GM21737 (cell line): ENCODE measurements at regions not wholly inside any gene's neighbourhood (a gene's known extent, or its start where the extent isn't known, plus 50 kb on each side); places are given as distances from the start of the nearest gene placed in this dataset.
A peak's percentile ranks its signal among the peaks of the same experiment; 100 is the strongest.

Experiments
- ATAC-seq: cut with Tn5 transposase; IDR thresholded peaks from one replicate; pipeline ENCODE4 v1.9.1; 2021; ENCODE audit warnings: mild to moderate bottlenecking, moderate library complexity; ENCODE audit not compliant: unreplicated experiment

DNA sequence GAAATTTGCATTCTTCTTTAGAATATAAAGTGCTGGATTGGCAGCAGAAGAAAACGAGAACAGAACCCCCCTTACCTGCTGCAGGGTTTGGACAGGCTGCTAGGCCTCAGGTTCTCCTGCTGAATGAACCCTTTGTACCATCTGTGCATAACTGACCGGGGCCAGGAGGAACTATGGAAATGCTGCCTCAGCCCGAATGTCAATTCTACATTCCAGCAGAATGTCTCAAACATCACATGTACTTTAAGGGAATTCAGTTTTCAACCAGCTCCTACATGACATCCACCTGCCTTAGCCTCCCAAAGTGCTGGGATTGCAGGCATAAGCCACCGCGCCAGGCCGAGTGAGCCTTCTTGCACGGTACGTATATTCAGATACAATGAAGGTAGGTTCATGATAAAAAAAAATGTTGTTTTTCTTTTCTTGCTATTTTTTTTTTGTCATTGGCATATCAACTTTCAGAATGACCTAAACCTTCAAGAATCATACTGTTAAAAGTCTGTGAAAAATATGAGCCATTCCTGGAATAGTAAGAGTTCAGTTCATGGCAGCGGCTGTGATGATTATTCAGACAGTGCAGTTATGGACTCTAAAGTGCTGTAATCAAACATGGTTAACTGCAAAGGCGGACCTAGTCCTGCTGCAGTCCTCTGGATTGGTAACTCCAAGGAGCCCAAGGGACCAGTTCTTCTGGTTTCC lies 84.4 kb upstream of the TNS3 start:
- no peak for ATAC-seq

DNA sequence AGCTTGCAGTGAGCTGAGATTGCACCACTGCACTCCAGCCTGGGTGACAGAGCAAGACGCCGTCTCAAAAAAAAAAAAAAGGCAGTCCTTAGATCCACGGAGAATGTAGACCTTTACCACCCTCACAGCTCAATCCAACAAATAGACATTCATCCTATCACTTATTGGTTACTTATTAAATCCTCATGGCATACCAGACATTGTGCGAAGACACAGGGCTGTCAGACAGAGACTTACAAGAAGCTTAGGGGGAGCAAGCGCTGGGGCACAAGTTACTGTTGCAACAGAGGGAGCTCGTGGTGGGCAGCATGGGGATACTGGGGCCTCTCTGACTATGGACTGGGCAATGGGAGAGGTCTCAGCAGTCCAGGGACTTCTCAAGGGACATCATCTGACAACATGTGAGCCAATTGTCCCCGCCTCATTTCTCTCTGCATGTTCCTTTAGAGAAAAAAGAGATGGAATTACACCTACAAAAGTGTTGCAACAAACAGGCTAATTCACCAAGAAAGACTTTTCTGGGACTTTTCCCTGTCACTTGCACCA lies 82.8 kb upstream of the TNS3 start:
- ATAC-seq = no peak

DNA sequence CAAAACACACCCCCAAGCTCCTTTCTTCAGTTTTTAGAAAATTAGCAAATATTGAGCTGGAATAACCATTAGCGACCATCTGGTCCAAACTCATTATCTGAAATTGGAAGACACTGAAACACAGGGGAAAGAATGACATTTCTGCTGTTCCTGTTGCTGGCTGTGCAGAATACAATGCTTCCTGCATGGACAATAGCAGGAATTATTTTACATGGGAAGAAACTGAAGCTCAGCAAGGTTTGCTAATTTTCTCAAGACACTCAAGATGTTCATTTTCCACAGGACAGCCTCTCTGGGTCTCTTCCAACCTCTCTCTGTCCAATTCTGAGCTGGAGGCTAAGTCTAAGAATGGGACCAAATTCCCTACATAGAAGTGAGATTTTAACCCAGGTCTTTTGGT lies 81.9 kb upstream of the TNS3 start:
- ATAC-seq = no peak

DNA sequence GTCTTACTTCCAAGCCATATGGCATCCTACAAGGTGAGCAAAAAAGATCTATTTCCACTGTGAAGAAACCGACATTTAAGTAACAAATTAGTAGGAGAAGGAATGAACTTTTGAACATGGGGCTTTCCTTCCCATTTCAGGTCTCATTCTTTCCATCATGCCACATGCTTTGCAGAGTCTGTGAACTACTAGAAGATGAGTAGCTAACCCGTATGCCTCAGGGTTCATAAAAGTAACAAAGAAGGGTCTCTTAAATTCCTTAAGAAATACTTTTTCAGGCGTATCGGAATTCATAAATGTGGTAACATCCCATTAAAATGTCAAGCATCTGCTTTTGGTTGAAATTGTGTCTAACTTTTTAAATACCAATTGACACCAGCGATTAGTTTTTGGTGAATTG lies 81.3 kb upstream of the TNS3 start:
- no peak for ATAC-seq

DNA sequence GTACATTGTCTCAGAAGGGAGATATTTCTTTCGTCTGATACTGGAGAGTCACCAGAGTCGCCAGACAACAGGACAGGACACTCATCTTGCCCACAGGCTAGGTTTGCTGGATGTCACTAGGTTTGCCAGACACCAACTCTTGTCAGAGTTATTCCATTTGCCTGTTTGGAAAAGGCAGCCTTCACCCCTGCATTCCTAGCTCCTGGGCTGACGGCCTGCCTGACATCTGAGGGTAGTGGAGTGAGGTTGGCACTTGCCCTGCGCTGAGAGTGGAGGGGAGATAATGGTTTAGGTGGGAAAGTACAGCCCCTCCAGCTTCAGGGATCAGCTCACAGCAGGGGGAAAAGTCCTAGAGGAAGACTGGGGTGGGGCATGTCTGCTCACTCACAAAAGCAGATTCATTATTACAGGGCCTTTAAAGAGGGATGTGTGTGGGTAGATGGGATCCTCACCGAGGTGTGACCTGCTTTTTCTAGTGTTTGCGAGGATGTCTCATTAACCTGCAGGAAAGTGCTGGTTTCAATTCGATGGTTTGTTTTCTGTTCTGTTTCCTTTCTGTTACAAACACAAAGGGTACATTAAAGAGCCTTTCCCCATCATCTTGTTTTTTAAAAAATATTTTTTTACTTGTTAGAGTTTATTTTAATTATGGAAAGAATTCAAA lies 79.3 kb upstream of the TNS3 start:
- ATAC-seq = peak; percentile 71

DNA sequence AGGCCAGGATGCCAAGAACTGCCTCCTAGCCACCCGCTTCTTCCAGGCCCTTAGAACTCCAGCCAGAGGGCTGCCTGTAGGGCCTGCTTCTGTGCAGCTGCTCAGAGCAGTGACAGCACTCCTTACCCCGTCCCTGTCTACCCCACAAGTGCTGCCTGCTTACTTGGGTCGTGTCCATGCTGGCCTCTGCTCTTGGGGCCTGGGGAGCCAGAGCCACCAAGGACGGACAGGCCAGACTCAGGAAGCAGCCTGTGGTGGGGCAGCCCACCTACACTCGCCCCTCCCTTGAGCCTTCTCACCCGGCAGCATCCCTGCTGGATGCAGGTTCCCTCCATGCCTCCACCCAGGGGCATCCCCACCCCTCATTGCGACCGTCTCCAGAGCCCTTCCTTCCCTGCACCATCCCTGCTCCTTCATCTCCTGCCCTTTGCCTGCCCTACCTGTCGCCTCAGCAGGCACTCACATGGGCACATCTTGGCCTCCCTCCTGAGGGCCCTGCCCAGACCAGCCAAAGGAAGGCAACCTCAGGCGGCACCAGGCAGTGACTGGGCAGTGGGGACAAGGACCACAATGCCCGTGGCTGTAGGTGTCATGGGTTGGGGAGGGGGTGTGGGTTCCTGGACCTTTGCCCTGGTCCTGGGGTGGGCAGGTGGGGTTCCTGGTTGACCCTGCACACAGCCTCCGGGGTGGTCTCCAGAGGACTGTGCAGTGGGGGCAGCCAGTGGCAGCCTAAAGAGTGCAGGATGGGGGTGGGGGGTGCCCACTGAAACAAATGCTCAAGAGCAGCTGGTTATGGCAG lies 78.0 kb upstream of the TNS3 start:
- ATAC-seq = no peak

DNA sequence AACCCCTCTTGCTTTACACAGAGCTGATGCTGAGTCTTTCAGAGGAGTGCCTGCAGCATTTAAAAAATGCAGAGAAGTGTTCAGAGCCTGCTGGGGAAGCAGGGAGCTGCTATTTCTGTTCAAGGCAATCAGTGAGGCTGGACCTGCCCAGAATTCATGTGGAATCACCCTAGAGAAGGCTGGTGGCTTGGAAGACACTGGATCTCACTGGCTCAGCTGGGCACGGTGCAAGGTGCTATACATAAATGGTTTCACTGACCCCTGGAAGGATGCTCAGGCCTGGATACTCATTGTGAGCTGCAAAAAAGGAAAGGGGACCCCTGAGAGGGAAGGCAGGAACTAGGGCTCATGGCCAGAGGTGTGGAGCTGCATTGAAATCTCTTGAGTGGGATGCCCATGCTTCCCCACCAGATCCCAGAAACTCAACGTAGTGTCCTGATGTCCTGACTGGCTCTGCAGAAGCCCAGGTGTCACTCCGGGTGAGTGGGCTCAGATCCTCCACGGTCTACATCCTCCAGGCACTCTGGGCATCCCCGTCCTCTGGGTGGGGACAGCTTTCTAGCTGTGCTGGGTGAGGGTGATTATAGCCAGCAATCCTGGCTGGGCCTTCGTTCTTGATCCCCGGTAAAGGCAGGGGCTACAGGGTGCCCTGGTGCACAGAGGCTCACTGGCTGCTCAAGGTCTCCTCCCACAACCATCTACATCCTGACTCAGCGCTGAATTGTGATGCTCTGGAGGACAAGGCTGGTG lies 77.2 kb upstream of the TNS3 start:
- no peak for ATAC-seq

DNA sequence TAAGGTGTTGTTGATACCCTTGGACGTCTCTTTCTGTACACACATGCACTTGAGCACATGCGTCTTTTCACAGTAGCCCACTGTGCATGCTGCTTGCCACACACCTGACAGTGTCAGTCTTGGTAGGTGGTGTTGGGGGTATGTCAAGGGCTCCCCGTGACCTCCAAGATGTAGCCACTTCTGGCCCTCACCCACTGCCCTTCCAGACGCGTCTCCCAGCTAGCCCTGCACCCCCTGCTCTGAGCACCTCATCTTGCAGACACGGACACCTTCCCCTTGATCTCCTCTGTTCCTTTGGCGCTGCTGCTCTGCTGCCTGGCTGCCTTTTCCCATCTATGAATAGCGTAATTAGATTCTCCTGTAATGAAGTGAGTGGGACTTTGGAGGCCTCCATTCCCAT lies 75.2 kb upstream of the TNS3 start:
- ATAC-seq = no peak

DNA sequence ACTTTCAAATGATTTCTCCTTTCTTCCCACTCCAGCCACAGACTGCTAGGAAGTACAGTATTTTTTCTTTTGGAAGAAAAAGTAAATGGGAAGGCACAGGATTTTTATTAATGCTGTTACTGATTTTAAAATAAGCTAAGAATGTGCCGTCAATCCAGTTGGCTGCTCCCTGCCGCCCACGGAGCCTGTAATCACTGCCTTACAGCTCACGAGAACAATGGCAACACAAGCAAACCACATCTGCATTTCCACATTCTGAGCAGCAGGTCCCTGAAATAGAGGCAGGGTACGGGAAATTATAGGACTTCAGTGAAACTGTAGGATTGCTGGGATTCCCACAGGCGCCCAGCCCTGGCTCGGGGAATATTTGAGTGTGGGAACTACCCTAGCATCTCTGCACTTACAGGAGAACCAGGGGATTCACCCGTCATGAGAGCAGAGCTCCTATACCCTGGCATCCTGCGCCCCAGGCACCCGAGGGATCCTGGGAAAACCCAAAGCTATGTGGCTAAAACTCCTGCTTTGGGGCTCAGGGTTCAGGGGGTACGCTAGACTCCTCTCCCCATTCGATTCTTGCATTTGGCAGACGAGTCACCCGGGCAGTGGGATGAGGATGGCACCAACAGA lies 72.9 kb upstream of the TNS3 start:
- no peak for ATAC-seq

DNA sequence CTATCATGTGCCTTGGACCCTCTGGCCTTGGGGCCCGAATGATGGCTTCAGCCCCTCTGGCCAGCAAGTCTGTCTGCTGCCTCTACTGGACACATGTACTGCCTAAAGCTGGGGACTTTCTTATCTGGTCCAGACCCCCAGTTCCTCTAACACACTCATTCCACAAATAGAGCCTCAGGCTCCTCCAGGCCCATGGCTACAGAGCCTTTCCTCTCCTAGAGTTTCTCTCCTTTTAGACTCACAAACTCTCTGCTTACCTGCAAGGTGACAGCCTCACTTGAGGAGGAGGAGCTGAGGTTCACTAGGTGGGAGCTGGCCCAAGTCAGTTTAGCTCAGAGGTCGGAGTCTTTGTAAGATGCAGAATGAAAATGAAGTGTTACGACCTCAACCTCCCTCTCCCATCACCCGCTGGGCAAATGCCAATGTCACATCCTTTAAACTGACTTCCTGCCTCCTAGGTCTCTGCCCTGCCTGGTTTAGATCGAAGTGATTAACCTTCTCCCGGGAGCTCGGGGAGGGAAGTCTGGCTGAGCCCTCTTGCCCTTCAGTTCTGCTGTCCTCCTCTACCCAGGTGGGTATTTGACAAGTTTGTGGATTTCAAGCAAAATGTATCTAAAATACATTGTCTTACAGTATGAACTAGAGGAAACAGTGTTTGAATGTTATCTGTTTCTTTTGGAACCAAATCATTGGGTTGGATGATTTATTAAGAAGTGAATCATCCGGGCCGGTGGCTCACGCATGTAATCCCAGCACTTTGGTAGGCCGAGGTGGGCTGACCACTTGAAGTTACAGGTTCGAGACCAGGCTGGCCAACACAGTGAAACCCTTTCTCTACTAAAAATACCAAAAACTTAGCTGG lies 71.9 kb upstream of the TNS3 start:
- no peak for ATAC-seq

DNA sequence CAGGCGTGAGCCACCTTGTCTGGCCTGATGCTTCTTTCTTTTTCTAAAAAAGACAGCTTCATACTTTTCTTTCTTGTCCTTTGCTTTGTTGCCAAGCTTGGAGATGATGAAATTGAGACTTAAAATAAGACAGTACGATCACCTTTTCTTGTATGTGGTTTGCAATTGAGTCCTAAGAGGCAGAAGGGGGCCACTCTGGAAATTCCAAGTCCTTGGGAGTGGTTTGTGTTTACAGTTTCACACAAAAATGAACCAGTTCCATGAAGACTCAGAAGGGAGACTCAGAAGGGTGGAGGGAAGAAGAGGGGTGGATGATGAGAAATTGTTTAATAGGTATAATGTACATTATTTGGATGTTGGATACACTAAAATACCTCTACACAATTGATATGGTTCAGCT lies 70.7 kb upstream of the TNS3 start:
- ATAC-seq = no peak

DNA sequence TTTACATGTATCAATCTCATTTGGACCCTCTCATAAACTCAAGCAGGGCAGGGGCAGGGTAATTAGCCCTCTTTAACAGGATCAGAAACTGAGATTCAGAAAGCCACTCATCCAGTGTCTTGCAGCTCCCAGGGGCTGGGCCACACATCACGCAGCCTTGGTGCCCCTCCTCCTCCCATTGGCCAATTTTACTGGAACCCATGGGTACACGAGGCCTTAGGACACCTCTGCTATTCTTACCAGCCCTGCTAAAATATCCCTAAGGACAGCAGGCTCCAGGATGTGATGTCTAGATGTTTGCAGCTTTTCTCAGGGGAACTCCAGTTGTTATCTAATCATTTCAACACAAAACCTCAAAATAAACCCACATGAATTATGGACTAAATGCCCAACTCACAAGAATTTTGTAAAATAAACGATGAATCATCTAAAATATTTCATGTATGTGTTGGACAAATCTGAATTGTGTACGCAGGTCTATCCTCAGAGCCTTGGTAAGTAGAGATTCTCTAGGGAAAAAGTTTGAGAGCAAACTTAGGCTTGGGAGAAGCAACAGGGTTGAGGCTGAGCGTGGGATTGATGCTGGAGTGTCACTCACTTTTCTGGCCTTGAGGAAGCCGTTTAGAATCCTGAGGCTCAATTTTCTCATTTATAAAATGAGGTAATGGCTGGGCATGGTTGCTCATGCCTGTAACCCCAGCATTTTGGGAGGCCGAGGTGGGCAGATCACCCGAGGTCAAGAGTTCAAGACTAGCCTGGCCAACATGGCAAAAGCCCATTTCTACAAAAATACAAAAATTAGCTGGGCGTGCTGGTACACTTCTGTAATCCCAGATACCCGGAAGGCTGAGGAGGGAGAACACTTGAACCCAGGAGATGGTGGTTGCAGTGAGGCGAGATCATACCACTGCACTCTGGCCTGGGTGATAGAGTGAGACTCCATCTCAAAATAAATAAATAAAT lies 69.7 kb upstream of the TNS3 start:
- no peak for ATAC-seq

DNA sequence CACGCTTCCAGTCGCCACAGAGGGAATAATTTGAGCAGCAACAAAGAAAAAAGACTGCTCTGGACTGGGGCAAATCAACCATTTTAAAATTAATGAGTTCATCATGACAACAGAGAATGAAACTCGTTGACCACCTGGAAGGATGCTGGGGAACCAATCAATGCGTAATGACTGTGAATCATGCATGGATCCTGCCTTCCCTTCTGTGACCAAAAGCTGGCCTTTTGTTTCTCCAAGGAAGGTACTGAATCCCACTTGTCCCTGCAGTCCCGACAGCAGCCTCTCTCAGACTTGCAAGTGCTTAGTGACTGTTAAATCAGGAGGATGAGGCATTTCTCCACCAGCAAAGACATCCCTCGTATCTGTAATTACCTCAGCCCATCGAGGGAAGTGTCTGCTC lies 68.0 kb upstream of the TNS3 start:
- ATAC-seq = no peak

DNA sequence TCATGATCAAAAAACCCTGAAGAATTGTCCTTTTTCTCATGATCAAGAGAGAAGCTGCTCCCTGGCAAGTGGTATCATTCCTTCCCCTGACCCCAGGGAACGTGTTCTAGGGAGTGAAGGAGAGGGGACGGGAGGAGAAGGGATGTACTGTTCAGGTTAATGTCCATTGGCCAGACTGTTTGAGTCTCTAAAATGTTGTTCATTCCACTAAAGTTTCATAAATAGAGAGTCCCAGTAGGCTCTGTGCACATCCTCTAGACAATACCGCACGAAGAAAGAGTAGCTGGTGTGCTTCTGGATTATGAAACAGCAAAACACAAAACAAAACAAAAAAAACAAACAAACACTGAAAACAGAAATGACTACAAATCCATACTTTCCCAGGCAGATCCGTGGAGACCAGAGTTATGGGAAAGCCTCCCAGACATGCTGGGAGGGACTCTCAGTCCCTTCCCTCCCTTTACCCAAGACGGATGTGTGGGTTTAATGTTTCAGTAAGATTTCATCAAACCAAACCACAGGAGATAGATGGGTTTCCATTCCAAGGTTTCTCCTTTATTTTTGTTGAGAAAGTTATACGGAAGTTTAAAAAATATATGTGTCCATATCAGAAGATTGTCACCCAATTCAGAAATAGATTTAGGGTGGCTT lies 66.5 kb upstream of the TNS3 start:
- ATAC-seq = no peak

DNA sequence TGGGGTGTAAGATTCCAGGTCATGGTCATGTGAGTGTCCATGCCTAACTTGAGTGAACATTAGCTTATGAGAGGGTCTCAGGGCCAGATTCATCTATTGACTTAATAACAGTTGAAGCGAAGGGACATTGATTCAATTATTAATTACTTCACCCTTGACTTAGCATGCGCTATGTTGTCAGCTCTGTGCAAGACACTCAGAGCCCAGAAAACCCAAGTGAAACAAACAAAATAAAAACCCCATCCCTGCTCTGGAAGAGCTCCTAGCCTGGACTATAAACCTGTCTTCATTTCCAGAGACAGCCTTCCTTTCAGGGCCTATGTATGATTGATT lies 66.0 kb upstream of the TNS3 start:
- ATAC-seq = no peak

DNA sequence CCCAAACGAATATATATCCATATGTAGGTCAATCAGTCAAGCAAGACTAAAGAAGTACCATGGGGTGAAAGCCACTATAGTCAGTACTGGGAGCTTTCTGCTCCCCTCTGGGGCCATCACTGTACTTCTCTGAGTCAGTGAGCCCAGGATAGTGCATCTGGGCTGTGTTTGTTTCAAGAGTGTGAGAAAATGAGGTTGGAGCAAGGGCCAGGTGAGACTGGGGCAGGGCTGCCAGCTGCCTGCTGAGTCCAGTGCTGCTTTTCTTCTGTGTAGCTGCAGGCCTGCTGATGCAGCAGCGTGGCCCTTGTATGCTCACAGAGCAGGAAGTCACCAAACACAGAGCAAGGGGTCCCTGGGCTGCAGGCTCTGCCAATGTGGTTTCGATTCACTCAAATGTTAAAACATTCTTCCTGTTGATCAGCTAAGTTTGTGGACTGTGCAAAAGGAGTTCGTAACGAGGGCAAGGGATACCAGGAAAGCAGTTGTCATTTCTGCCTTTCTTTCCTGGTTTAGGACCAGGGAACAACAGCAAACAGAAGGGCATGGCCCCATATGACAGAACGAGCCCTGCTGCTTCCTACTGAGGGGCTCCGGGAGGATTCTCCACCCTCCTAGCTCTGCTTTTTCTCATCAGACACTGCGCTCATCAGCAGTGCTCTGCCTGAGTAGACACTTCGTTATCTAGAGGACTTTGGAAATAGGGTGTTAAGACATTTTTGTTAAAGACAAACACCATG lies 65.4 kb upstream of the TNS3 start:
- ATAC-seq = peak; percentile 92

DNA sequence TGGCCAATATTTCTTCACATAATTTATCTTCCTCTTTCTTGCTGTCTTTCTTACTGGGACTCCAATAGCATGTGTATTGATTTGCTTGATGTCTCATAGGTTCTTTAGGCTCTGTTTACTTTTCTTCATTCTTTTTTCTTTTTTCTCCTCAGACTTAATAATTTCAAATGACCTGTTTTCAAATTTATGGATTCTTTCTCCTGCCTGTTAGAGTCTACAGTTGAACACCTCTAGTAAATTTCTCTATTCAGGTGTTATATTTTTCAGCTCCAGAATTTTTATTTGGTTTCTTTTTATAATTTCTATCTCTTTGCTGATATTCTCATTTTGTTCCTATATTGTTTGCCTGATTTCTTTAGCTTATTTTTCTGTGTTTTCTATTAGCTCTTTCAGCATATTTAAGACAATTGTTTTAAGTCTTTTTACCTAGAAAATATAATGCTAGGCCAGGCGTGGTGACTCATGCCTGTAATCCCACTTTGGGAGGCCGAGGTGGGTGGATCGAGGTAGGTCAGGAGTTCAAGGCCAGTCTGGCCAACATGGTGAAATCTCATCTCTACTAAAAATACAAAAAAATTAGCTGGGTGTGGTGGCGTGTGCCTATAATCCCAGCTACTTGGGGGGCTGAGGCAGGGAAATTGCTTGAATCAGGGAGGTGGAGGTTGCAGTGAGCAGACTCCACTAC lies 61.9 kb upstream of the TNS3 start:
- no peak for ATAC-seq
